Upper lobe of left lung (tissue), 4 donors: ENCODE measurements at regions not wholly inside any gene's neighbourhood (a gene's known extent, or its start where the extent isn't known, plus 50 kb on each side); places are given as distances from the start of the nearest gene placed in this dataset.

Experiments
- EP300 ChIP-seq, 4 donors: sonication (generic); formaldehyde crosslinking; IDR thresholded peaks; one replicate each; pipeline ENCODE4 v1.5.1; 2017; ENCODE audit warnings: antibody characterized with exemption in 4 of 4, control low read depth in 2 of 4
- POLR2A ChIP-seq, 4 donors: fragments of 450-650 bp; IDR thresholded peaks; one replicate each; pipeline ENCODE4 v1.5.1; 2016 to 2017; ENCODE audit warnings: antibody characterized with exemption in 4 of 4, mild to moderate bottlenecking in 2 of 4
- TF ChIP-seq, protein P1 (sequence below), 6 experiments: fragments of 450-650 bp in 4 of 6; fragments of 200-600 bp in 2 of 6; sonication (generic) in 2 of 6; IDR thresholded peaks; one replicate each; pipeline ENCODE4 v1.5.1; 2016 to 2019; ENCODE audit warnings: antibody characterized with exemption in 6 of 6

GRCh38 chr5:67407979-67408378, 211.4 kb upstream of the CD180 start:
- TF ChIP-seq, protein P1, sequence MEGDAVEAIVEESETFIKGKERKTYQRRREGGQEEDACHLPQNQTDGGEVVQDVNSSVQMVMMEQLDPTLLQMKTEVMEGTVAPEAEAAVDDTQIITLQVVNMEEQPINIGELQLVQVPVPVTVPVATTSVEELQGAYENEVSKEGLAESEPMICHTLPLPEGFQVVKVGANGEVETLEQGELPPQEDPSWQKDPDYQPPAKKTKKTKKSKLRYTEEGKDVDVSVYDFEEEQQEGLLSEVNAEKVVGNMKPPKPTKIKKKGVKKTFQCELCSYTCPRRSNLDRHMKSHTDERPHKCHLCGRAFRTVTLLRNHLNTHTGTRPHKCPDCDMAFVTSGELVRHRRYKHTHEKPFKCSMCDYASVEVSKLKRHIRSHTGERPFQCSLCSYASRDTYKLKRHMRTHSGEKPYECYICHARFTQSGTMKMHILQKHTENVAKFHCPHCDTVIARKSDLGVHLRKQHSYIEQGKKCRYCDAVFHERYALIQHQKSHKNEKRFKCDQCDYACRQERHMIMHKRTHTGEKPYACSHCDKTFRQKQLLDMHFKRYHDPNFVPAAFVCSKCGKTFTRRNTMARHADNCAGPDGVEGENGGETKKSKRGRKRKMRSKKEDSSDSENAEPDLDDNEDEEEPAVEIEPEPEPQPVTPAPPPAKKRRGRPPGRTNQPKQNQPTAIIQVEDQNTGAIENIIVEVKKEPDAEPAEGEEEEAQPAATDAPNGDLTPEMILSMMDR (IDR thresholded peaks at IDR 0.05) = no peak
- no peak for TF ChIP-seq EP300 (IDR thresholded peaks at IDR 0.05)
- no peak for TF ChIP-seq POLR2A (IDR thresholded peaks at IDR 0.05)
